Skeletal muscle tissue (tissue), 3 donors: ENCODE measurements at regions not wholly inside any gene's neighbourhood (a gene's known extent, or its start where the extent isn't known, plus 50 kb on each side); places are given as distances from the start of the nearest gene placed in this dataset.

Experiments
- H3K27ac ChIP-seq: one replicate; pipeline ENCODE4 v1.7.0; 2013; ENCODE audit warnings: mild to moderate bottlenecking, low read depth, low read length, inconsistent platforms
- H3K27me3 ChIP-seq, 3 donors: one replicate each; pipeline ENCODE4 v1.7.0; 2013; ENCODE audit warnings: low read length in 3 of 3; ENCODE audit not compliant: control insufficient read depth in 3 of 3, insufficient read depth in 3 of 3
- H3K36me3 ChIP-seq, 3 donors: one replicate each; pipeline ENCODE4 v1.7.0; 2013; ENCODE audit warnings: low read length in 3 of 3; ENCODE audit not compliant: control insufficient read depth in 3 of 3, insufficient read depth in 3 of 3
- H3K4me1 ChIP-seq, 3 donors: one replicate each; pipeline ENCODE4 v1.7.0; 2013; ENCODE audit warnings: low read length in 3 of 3, mild to moderate bottlenecking in 3 of 3; ENCODE audit not compliant: control insufficient read depth in 3 of 3, insufficient read depth in 3 of 3
- H3K4me3 ChIP-seq, 3 donors: one replicate each; pipeline ENCODE4 v1.7.0; 2013; ENCODE audit warnings: low read length in 3 of 3
- H3K9ac ChIP-seq, 3 donors: one replicate each; pipeline ENCODE4 v1.7.0; 2013; ENCODE audit warnings: low read length in 3 of 3, mild to moderate bottlenecking in 3 of 3, moderate library complexity in 2 of 3, low read depth in 1 of 3
- H3K9me3 ChIP-seq, 3 donors: one replicate each; pipeline ENCODE4 v1.7.0; 2013; ENCODE audit warnings: low read length in 3 of 3; ENCODE audit not compliant: control insufficient read depth in 3 of 3
- donor health status: Osteomylitis.

DNA sequence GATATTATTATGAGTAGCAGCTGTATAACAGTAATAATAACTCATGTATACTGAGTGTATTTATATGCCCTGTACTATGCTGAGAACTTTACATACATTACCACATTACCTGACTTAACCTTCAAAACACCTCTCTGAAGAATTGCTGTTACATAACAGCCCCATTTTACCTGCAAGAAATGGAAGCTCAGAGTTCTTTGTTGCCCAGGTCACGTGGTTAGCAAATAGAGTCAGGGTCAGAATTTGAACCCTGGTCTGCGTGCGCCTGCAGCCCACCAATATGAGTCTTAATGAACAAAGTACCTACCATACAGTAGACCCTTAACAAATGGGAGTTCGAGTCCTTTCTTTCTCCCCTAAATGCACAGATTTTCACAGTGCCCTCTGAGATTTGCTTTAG lies 101.9 kb downstream of the MCFD2 start:
- Histone ChIP-seq H3K27me3 (no peaks in the 10 kb centered on the region), H3K27ac (peak overlapping the region; percentile 93), H3K4me1 (peaks cover 54 to 55% (median 55%) of the 10 kb centered on the region in 3 donors), H3K36me3 (no peaks in the 10 kb centered on the region), H3K4me3 (no peak overlapping the region), H3K9me3 (peaks cover 0 to 2% (median 0%) of the 10 kb centered on the region in 3 donors), H3K9ac (peak overlapping the region in 1 of 3 donors; percentile 16)

DNA sequence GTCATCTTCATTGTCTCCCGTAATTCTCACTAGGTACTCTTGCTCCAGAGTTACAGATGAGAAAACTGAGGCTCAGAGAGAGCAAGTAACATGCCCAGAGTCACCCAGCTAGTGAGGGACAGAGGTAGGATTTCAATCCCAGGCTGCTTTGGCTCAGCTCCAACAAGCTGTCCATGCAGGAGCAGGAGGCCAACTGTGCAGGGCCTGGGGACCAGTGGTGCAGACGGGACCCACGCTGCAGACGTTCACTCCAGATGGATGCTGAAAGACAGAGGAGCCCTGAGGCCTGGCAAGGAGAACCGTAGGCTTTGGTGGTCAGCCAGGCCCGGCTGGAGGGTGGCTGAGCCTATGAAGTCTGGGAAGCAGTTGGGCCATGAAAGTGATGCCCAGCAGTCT lies 102.6 kb downstream of the MCFD2 start:
- H3K36me3 ChIP-seq, result no peaks in the 10 kb centered on the region
- no peaks in the 10 kb centered on the region for H3K27me3 ChIP-seq
- peaks cover 48 to 49% (median 48%) of the 10 kb centered on the region in 3 donors for H3K4me1 ChIP-seq
- H3K4me3 ChIP-seq, result no peak overlapping the region
- peak overlapping the region; percentile 93 for H3K27ac ChIP-seq
- H3K9me3 ChIP-seq, result peaks cover 0 to 2% (median 0%) of the 10 kb centered on the region in 3 donors
- H3K9ac ChIP-seq, result peak overlapping the region in 2 of 3 donors; percentile 26 to 35
